Uterus (tissue), 2 donors: ENCODE measurements at regions not wholly inside any gene's neighbourhood (a gene's known extent, or its start where the extent isn't known, plus 50 kb on each side); places are given as distances from the start of the nearest gene placed in this dataset.

ENCODE experiments used
- CTCF ChIP-seq, 4 experiments: fragments of 200-600 bp in 2 of 4; fragments of 450-650 bp in 2 of 4; sonication (generic) in 2 of 4; IDR thresholded peaks; one replicate each; pipeline ENCODE4 v1.5.1; 2016 to 2019; ENCODE audit warnings: antibody characterized with exemption in 4 of 4, mild to moderate bottlenecking in 2 of 4, moderate library complexity in 1 of 4
- POLR2A ChIP-seq, 2 donors: fragments of 450-650 bp; IDR thresholded peaks; one replicate each; pipeline ENCODE4 v1.6.1; 2016; ENCODE audit warnings: antibody characterized with exemption in 2 of 2, mild to moderate bottlenecking in 1 of 2, moderate library complexity in 1 of 2

GRCh38 chr5:107313098-107313497 lies 357.6 kb downstream of the EFNA5 start:
- no peak for TF ChIP-seq CTCF (IDR thresholded peaks at IDR 0.05)
- no peak for TF ChIP-seq POLR2A (IDR thresholded peaks at IDR 0.05)
